Gastrocnemius medialis (tissue), 4 donors: ENCODE measurements at regions not wholly inside any gene's neighbourhood (a gene's known extent, or its start where the extent isn't known, plus 50 kb on each side); places are given as distances from the start of the nearest gene placed in this dataset.

Experiments
- ATAC-seq, 2 donors: fragments of 150-250 bp; one replicate each; pipeline ENCODE4 v1.9.1; 2016
- DNase-seq, 2 donors: peaks; one replicate each; pipeline ENCODE4 v3.0.0-alpha.2; 2019
- H3K27ac ChIP-seq, 4 donors: fragments of 200-600 bp; sonication (generic); 1 replicate in 1 of 4; 2 replicates in 3 of 4; pipeline ENCODE4 v1.5.1; 2016 to 2018; ENCODE audit warnings: mild to moderate bottlenecking in 2 of 4, moderate library complexity in 1 of 4
- H3K27me3 ChIP-seq, 3 donors: fragments of 200-600 bp; sonication (generic) in 2 of 3; 1 replicate in 1 of 3; 2 replicates in 2 of 3; pipeline versions ENCODE4 v1.5.1 to v1.6.0; 2016 to 2019; ENCODE audit warnings: mild to moderate bottlenecking in 1 of 3, moderate library complexity in 1 of 3
- H3K36me3 ChIP-seq, 2 donors: fragments of 200-600 bp; sonication (generic) in 1 of 2; one replicate each; pipeline ENCODE4 v1.5.1; 2017 to 2018
- H3K4me1 ChIP-seq, 2 donors: fragments of 200-600 bp; sonication (generic) in 1 of 2; one replicate each; pipeline ENCODE4 v1.5.1; 2016 to 2017; ENCODE audit warnings: mild to moderate bottlenecking in 2 of 2
- H3K4me3 ChIP-seq, 4 donors: fragments of 200-600 bp; sonication (generic) in 3 of 4; 1 replicate in 1 of 4; 2 replicates in 3 of 4; pipeline ENCODE4 v1.5.1; 2016 to 2019; ENCODE audit warnings: mild to moderate bottlenecking in 2 of 4
- H3K9me3 ChIP-seq, 3 donors: fragments of 200-600 bp; sonication (generic) in 2 of 3; 1 replicate in 1 of 3; 2 replicates in 2 of 3; pipeline ENCODE4 v1.5.1; 2016 to 2019
- CTCF ChIP-seq, 5 experiments: fragments of 450-650 bp in 3 of 5; fragments of 200-600 bp in 2 of 5; sonication (generic) in 2 of 5; IDR thresholded peaks in 4 of 5; conservative IDR thresholded peaks in 1 of 5; 1 replicate in 4 of 5; 2 replicates in 1 of 5; pipeline ENCODE4 v1.5.1; 2016 to 2019; ENCODE audit warnings: antibody characterized with exemption in 5 of 5, mild to moderate bottlenecking in 3 of 5, moderate library complexity in 3 of 5
- POLR2A ChIP-seq, 2 donors: fragments of 450-650 bp; IDR thresholded peaks; one replicate each; pipeline ENCODE4 v1.6.1; 2017; ENCODE audit warnings: antibody characterized with exemption in 2 of 2, mild to moderate bottlenecking in 2 of 2, moderate library complexity in 2 of 2
- in situ Hi-C, 4 donors: fragments of 200-750 bp; cut with MboI; loops; one replicate each; pipeline versions ENCODE4 v1.15.0 to v1.8.0; 2017; ENCODE audit warnings: low sequenced_read_pairs in 4 of 4
- intact Hi-C: fragments of 100-400 bp; cut with DNase I; formaldehyde crosslinking; loops from one replicate; pipeline ENCODE4 v1.15.1; 2023; ENCODE audit warnings: low total_unique reads

DNA sequence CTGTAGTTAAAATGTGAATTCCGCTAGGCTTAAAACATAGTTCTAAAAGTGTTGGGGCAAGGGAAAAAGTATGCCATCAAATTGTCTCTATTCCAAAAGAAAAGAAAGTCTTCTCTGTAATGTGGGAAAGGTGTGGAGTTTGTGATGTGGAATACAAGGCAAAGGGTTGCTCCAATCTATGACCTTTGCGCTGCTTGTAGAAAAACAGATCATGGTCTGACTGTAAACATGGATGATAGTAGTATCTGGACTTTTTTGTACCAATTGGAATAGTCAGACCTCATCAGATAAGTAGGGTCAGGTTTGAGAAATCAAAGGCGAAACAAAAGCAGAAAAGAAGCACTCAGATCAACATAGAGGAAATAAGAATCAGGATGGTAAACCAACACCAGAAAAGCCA is 372.3 kb downstream of the TFEC start:
- no peak for ATAC-seq
- intact Hi-C loops (no loop called here), in situ Hi-C loops (no loop called here)

DNA sequence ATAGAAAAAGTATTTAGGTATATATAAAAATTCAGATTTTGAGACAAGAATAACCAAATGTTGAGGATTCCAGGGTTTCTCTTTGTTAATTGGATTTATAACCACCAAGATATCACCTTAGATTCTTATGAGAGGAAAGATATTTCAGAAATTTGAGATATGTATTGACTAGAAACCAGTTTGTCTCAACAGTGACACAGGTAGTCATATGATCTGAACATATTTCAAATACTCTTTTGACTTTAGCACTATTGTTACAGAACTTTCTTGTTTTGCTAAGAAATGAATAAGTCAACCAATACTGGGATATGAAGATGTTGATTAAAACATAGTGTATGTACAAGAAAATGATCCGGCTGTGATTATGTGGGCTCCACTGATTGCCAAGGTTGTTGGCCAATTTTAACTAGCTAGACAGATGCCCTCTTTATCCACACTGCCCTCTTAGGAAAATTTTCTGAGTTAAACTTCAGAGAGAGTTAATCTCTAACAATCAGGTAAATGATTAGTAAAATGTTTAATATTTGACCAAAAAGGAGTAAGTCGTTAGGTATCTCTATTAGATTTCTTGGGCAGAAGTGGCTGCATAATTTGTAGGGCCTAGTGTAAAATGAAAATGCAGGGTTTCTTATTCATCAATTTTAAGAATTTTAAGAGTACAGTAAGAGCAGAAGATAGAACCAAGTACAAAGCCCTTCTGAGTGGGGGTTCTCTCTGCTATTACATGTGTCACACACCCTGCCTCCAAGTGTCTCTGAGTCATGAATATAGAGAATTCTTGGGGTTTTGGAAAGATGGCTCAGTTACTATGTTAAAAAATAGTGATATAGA is 376.0 kb downstream of the TFEC start:
- TF ChIP-seq POLR2A (IDR thresholded peaks at IDR 0.05) = no peak
- no peak for TF ChIP-seq CTCF (IDR thresholded peaks at IDR 0.05 in 4 of 5, conservative IDR thresholded peaks at IDR 0.05 in 1 of 5)
- in situ Hi-C loops (no loop called here), intact Hi-C loops (no loop called here)
- Histone ChIP-seq H3K4me1 (no peaks in the 10 kb centered on the region), H3K27ac (no peak overlapping the region), H3K4me3 (no peak overlapping the region), H3K9me3 (no peaks in the 10 kb centered on the region), H3K27me3 (no peaks in the 10 kb centered on the region), H3K36me3 (no peaks in the 10 kb centered on the region)
- DNase-seq = no peak
- no peak for ATAC-seq

More for the DNA sequence above, 372.3 kb downstream of the TFEC start:
- no peak for DNase-seq
- Histone ChIP-seq H3K4me1 (no peaks in the 10 kb centered on the region), H3K27ac (no peak overlapping the region), H3K4me3 (no peak overlapping the region), H3K36me3 (no peaks in the 10 kb centered on the region), H3K27me3 (no peaks in the 10 kb centered on the region), H3K9me3 (no peaks in the 10 kb centered on the region)
- TF ChIP-seq CTCF (IDR thresholded peaks at IDR 0.05 in 4 of 5, conservative IDR thresholded peaks at IDR 0.05 in 1 of 5) (no peak), POLR2A (IDR thresholded peaks at IDR 0.05) (no peak)

DNA sequence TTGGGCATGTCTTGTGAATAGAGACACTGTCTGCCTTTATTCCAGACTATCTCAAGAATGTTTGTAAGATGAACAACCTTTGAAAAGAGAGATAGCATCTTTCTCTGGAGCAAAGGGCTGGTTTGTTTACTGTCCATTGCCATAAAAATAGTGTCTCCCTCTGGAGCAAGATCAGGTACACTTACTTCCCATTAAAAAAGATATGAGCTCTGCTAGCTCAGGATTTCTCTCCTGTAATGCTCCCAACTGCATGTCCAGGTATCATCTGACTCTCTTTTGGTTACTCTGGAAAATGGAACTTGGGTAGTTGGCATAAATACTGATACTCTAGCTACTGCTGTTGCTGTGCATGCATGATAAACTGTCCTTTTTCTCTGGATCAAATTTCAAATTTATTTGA is 381.1 kb downstream of the TFEC start:
- ATAC-seq (no peak), DNase-seq (no peak)
- Histone ChIP-seq H3K4me1 (no peaks in the 10 kb centered on the region), H3K4me3 (no peak overlapping the region), H3K27me3 (no peaks in the 10 kb centered on the region), H3K36me3 (no peaks in the 10 kb centered on the region), H3K9me3 (no peaks in the 10 kb centered on the region), H3K27ac (no peak overlapping the region)
- intact Hi-C loops (no loop called here), in situ Hi-C loops (no loop called here)
- TF ChIP-seq CTCF (IDR thresholded peaks at IDR 0.05 in 4 of 5, conservative IDR thresholded peaks at IDR 0.05 in 1 of 5) = no peak
- TF ChIP-seq POLR2A (IDR thresholded peaks at IDR 0.05) = no peak

GRCh38 chr7:115647712-115648111 is 382.9 kb downstream of the TFEC start:
- H3K27me3 ChIP-seq = no peaks in the 10 kb centered on the region
- H3K27ac ChIP-seq = no peak overlapping the region
- in situ Hi-C loops = no loop called here
- no peak overlapping the region for H3K4me3 ChIP-seq
- no peaks in the 10 kb centered on the region for H3K4me1 ChIP-seq
- intact Hi-C loops = no loop called here
- no peaks in the 10 kb centered on the region for H3K36me3 ChIP-seq
- DNase-seq (no peak), ATAC-seq (no peak)
- H3K9me3 ChIP-seq = no peaks in the 10 kb centered on the region
- TF ChIP-seq CTCF (IDR thresholded peaks at IDR 0.05 in 4 of 5, conservative IDR thresholded peaks at IDR 0.05 in 1 of 5) (no peak), POLR2A (IDR thresholded peaks at IDR 0.05) (no peak)

GRCh38 chr7:115642194-115642593 is 388.4 kb downstream of the TFEC start:
- DNase-seq (no peak), ATAC-seq (no peak)
- no peaks in the 10 kb centered on the region for H3K36me3 ChIP-seq
- H3K9me3 ChIP-seq = no peaks in the 10 kb centered on the region
- TF ChIP-seq POLR2A (IDR thresholded peaks at IDR 0.05) (no peak), CTCF (IDR thresholded peaks at IDR 0.05 in 4 of 5, conservative IDR thresholded peaks at IDR 0.05 in 1 of 5) (no peak)
- no peak overlapping the region for H3K4me3 ChIP-seq
- in situ Hi-C loops (no loop called here), intact Hi-C loops (no loop called here)
- no peak overlapping the region for H3K27ac ChIP-seq
- no peaks in the 10 kb centered on the region for H3K27me3 ChIP-seq
- H3K4me1 ChIP-seq = no peaks in the 10 kb centered on the region
